Activated CD4-positive, alpha-beta T cell treated with anti-CD3 and anti-CD28 coated beads, Interleukin-10, Interleukin-2, amounts not matched to agents 100 ng/mL and 50 ng/mL, durations not matched to agents 16 hours and 8 hours (primary cell): ENCODE measurements at regions not wholly inside any gene's neighbourhood (a gene's known extent, or its start where the extent isn't known, plus 50 kb on each side); places are given as distances from the start of the nearest gene placed in this dataset.

Experiments
- DNase-seq: peaks from one replicate; pipeline ENCODE4 v3.0.0-alpha.2; 2020

DNA sequence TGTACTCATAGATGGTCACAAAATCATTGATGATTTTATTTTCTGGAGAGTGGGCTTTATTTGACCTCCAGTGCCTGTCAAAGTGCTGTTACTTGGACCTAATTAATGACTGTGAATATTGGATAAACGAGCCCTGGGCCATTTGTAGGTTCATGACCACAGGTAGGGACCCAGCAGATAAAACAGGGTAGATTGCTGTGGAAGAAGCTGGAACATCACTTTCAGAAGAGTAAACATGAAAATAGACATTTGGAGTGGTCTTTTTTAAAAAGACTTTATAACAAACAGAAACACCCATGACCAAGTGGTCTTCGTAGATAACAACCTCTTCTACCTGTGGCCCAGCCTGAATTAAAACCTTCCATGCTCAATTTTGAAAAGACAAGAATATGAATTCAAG, 472.8 kb upstream of the MKI67 start:
- no peak for DNase-seq

DNA sequence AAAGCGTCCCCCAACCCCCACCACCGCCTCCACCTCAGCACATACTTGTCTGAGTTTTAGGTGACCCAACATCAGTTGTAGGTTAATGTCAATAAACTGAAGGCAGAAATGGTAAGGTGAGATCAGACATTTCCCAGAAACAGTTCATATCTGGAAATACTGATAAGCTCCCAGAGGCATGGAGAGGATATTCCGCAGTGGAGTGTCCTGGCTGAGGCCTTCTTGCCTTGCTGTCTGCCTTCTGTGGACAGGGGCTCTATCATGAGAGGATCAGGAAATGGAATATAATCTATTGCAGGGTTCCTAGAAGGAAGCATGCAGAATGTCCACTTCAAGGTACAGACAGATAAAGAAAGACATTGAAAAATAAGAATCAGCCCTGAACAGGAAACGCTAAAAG, 473.3 kb upstream of the MKI67 start:
- DNase-seq, result no peak

DNA sequence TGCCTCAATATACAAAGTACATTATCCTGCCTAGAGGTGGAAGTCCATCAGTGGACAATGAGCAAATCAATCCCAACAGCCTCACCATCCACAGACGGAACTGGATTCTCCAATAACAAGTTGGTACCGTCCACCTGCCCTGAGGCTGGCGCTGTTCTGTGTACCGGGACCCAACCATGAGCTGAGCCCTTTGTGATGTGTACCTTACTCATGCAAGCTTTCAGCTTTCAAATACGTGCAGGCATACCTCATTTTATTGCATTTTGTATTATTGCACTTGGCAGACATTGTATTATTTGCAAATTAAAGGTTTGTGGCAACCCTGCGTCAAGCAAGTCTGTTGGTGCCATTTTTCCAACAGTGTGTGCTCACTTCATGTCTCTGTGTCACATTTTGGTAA, 476.0 kb upstream of the MKI67 start:
- no peak for DNase-seq

GRCh38 chr10:128604025-128604424, 477.8 kb upstream of the MKI67 start:
- DNase-seq, result no peak

GRCh38 chr10:128605180-128605579, 479.0 kb upstream of the MKI67 start:
- DNase-seq, result no peak

DNA sequence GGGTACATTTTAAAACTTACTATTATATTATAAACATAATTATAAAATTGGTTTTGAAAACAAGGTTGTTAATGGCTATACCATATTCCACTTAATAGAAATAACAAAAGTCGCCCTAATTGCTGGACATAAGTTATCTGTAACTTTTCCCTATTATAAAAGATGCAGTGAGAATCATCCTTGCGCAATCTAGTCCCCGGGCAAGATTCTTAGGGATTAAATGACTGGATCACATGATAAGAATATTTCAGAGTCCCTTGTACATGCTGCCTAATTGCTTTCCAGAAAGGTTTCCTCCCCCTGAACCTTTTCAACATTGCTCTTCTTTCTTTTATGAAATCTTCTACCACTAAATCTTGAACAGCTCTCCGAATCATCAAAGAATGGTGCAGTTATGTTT, 479.8 kb upstream of the MKI67 start:
- no peak for DNase-seq

GRCh38 chr10:128608791-128609190, 482.6 kb upstream of the MKI67 start:
- no peak for DNase-seq

GRCh38 chr10:128609460-128609859, 483.2 kb upstream of the MKI67 start:
- no peak for DNase-seq

- no peak for DNase-seq
These were observed 483.9 kb upstream of the MKI67 start for GRCh38 chr10:128610113-128610512.

DNA sequence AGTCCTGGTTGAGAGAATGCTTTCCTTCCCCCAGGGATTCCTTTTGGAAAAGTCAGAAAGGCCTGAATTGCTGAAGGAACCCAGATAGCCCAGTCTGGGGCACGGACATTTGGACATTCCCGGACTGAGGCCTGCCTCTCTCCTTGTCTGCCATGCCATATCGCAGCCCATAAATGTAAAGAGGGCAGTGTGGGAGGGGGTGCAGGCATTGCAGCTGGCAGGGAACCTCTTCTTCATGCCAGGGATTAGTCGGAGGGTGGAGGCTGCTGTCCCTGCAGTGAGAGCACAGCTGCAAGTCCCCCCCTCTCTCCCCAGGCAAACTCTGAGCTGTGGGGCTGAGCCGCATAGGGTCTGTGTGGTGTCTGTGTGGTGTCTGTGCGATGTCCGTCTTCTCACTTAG, 486.0 kb upstream of the MKI67 start:
- no peak for DNase-seq

DNA sequence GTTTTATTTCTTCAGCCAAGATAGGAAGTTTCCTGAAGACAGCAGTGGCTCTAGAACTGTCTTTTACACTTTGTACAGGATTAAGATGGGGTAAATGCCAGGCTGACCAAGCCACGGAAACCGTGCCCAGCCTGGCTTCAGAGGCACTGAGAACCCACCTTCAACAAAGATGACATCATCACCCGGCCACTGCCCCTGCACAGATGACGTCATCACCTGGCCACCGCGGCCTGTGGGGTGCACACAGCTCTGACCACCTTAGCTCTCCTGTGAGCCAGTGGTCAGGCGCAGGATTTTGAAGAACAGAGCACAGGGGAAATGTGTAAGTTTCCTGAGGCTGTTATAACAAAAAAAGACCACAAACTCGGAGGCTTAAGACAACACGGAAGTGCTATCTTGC, 486.4 kb upstream of the MKI67 start:
- DNase-seq, result no peak

DNA sequence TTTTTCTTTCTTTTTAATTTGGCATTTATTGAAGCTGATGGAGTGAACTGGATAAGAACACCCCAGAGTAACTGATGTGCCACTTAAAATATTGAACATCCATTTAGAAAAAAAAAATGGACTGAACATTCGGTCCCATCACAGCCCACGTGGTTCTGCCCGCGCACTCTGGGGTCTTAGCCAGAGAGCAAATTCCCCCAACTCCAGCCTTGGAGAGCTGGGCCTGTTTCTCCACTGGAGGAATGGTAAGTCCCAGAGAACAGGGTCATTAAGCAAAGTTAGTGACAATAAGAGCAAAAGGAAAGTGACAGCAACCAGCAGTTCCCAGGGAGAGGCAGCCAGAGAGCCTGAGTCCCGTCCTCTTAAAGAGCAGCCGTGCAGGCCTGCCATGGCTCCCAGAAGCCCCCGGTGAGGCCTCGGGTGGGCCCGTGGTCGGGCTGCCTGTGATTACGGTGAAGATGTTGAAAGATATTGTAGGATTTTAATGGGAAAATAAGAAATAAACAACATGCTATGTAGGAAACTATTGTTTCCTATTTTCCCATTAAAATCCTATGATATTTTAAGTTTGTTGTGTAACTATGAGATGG, 487.9 kb upstream of the MKI67 start:
- no peak for DNase-seq

DNA sequence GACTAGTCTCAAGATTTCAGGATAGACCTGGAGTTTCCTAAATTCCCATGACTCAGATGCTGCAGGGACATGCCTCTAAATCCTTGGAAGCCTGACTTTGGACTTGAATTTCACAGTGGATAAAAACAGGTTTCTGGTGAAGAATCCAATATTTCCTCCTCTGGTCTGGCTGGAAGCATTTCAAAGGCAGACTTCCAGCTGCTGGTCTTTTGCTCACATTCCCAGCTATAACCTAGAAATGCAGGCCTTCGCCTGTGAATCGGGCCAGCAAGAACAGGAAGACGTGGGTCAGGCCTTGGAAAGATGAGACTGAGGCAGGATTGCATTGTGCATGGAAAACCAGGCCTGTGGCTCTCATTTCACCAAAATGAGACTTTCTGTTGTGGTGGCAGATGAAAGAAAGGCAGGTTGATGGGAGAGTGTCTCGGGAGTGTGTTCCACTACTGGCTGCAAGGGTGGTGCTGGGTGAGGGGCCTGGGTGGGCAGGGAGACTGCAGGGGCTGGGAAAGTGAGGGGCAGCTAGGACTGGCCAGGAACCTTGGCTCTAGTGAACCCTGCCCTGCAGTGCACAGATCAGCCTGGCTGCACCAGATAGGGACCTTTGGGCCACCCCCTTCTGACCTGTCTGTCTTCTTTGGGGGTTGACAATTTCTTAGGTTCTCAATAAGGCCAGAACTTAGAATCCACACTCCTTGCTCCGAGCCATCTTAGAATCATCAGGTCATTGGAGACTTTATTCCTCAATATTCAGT, 488.8 kb upstream of the MKI67 start:
- no peak for DNase-seq

DNA sequence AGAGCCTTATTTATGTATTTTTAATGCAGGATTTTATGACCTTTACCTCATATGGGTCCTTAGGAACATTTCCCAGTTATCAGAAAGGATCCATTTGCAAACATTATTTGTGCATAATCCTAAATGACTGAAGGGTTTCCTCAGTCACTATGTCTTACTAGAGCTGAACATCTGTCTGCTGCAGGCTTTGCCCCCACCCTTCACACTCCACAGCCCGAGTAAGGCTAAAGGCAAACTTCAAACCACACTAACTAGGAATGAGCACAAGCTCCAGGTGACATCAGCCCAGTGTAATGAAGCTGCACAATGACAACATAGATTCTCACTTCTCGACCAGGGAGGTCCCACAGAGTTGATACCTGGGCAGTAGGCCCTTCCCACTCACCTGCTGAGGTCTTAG, 491.3 kb upstream of the MKI67 start:
- no peak for DNase-seq

DNA sequence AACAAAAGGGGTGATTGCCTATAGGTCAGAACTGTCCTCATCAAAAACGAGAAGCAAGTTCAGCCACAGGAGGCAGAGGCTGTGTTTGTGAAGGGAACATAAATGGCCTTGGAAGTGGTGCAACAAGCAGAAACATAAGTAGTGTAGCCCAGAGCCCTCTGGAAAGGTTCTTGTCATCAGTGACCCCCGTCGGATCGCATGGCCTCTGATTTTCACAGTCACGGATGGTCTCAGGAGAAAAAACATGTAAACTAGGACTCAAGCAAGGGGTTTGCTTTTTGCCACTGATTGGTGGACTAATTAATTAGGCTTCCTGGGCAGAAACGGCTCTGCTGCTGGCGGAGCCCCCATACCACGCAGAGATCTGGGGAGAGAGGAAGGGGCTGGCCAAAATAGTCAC, 496.5 kb upstream of the MKI67 start:
- no peak for DNase-seq

- DNase-seq, result no peak
These were observed 497.6 kb upstream of the MKI67 start for GRCh38 chr10:128623776-128624175.

DNA sequence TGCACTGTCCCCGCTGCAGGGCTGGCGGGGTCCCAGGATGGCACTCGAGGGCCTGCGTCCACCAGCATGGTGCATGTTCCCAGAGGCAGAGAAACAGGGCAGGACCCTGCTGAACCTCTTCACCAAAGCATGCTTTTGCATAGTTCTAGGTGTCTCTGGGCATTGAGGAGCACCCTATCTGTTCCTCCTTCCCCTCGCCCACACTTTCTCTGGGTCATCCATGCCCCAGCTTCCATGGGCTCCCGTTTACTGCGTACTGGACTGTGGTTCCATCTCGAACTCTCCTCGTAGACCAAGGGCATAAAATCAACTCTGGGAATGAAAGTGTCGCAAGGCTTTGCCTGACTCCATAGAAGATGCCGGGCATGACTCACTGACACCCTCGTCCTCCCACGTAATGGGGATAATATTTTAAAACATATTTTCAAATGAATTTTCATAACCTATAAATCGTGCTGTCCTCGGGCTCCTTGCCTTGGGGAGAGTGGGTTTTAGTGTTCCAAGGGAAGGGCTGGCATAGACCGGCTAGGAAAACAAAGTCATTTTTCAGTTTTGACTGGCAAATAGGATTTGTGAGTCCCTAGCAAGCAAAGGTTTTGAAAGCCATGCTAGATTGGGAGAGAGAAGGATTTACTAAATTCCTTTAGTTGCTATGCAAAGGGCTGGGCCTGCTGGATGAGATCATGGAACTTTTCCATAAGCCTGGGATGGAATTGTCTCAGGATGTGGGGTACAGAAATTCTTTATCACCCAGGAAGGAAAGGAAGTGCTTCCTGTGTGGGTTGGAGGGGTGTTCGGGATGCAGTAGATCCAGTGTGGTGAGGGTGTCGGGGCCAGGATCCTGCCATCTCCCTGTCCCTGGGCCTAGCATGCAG, 498.7 kb upstream of the MKI67 start:
- no peak for DNase-seq

DNA sequence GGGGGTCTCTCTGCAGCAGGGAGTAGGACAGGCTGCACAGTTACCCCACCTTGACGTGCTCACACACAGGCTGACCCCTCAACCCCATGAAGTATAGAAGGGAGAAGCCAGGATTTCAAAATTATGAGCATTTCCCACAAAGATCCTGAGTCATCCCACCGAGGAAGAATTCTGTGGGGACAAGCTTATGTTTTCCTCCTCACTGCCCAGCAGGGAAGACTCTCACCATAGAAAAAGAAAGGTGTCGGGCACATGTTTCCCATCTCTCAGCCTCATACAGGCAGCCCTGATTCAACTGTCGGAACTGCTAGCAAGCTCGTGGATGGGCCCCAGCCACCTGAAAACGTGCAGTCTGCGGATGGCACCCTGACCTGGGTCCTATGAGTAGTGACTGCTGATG, 499.7 kb upstream of the MKI67 start:
- no peak for DNase-seq

DNA sequence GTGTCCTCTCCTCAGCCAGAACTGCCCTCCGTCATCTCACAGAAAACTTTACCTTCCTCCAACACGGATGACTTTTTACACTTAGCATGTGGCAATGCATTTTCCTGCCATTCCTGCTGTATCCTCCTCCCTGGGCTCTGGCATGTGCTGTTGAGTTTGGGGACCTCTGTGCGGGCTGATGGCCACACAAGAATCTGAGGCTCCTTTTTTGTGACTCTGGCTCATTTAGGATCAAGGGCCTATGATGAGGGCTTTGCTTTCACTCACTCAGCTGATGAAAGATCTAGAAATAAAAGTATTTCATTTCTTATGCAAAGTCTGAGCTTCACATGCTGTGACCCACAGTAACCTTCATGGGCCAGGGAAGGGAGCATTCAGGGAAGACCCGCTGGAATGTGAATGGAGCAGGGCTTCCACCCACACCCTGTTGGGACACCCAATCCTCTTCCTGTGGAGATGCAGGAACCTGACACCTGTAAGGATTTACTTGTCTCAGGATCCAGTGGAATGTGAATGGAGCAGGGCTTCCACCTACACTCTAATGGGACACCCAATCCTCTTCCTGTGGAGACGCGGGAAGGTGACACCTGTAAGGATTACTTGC, 500.3 kb upstream of the MKI67 start:
- no peak for DNase-seq

DNA sequence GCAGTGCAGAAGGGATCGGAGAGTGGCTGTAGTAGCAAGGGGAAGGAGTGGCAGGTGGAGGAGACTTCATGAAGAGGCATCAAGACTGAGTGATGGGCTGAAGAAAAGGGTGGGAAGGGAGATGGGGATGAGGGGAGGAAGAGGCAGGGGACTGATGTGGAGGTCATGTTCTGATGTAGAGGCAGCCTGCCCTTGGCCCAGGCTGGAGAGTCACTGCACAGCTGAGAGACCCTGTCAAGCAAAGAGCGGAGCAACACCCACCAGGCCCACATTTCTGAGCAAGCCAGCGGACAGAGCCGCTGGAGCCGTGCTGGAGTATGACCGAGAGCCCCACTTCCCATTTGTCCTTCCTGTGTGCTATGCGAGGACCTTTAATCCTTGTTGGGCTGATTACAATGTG, 501.6 kb upstream of the MKI67 start:
- no peak for DNase-seq

DNA sequence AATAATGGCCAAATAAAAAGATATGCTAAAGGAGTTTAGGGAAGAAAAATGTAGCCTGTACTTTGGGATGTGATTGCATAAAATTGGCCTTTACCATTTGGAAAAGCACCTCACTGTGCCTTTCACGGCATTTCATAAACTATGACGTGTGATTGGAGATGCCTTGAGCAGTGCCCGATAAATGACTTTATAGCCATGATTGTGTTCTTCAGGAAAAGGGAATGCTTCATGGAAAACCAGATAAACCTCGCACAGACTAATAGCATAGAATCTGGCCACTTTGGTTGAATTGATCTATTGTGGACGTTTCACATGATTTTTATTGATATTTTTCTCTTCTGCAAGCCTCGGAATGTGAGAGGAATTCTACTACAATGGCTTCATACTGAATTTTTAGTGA, 502.0 kb upstream of the MKI67 start:
- no peak for DNase-seq

GRCh38 chr10:128629111-128630096, 503.2 kb upstream of the MKI67 start:
- DNase-seq, result no peak
